Inferior parietal cortex (tissue), 1 donor: ENCODE measurements at regions not wholly inside any gene's neighbourhood (a gene's known extent, or its start where the extent isn't known, plus 50 kb on each side); places are given as distances from the start of the nearest gene placed in this dataset.

Source experiments
- DNase-seq: peaks from one replicate; pipeline ENCODE4 v3.0.0-alpha.2; 2016; ENCODE audit errors: extremely low spot score

DNA sequence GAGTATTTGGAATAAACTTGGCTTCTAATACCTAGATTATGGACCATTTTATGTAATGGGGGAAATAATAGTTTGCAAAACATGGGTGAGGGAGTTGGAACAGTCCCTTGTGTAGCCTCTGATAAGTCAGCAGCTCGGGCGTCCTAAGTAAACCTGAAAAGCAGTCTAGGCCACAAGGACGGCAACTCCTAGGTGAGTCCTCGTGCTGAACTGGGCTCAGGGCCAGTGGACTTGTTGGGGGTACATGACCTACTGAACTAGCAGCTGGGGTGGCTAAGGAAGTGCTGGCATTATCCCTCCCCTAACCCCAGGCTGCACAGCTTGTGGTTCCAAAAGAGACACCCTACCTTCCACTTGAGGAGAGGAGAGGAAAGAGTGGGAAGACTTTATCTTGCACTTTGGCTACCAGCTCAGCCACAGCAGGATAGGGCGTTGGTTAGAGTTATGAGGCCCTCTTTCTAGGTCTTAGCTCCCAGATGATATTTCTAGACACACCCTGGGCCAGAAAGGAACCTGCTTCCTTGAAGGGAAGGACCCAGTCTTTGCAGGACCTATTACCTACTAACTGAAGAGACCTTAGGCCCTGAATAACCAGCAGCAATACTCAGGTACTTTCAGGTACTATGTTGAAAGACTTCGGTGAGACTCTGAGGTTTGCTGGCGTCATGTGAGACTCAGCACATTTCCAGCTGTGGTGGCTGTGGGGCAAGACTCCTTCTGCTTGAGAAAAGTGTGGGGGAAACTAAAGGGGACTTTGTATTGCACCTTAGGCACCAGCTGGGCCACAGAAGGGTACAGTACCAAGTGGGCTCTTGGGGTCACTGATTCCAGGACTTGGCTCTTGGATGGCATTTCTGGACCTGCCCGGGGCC lies 71.0 kb downstream of the AQP4 start:
- no peak for DNase-seq

DNA sequence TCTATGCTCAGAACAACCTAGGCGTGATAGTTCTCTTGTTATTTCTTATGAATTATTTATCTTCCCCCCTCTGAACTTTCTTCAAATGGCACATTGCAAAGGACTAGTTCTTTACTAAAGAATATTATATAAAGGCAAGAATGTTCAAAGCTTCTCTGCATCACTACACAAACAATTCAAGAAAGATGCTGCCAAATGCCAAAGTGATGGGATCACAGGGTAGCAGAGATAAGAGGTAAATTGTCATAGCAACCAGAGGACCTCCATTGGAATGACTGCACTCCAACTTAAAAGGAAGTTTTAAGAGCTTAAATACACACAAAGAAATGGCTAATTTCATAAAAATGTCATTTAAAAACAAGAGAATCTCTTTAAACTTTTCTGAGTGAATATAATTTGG lies 72.8 kb downstream of the AQP4 start:
- DNase-seq, result no peak

DNA sequence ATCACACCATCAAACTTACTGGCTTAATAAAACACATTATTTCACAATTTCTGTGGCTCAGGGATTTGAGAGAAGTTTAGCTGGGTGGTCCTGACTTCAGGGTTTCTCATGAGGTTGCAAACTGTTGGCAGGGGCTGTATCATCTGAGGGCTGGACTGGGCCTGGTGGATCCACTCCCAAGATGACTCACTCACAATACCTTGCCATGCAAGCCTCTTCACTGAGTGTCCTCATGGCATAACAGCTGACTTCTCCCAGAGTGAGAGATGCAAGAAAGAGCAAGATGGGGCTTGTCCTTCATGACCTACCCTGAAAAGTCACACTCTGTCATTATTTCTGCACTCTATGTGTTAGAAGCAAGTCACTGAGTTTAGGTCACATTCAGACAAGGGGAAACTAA lies 73.8 kb downstream of the AQP4 start:
- DNase-seq, result no peak

DNA sequence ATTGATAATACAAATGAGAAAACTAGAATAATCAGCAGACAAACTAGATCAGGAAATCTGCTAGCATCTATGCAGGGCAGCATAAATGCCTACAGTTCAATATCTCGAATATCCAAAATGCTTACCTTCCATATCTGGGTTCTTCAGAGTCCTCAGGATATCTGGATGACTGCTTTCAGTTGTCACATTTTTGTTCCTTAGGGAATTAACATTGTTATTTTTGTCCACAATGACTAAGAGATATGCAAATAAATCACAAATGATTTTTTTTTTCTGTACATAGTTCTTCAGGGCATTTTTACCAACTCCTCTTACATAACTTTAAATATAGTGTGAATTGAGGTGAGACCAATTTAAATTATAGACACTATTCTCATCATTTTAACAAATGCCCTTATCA lies 80.9 kb downstream of the AQP4 start:
- DNase-seq, result no peak

DNA sequence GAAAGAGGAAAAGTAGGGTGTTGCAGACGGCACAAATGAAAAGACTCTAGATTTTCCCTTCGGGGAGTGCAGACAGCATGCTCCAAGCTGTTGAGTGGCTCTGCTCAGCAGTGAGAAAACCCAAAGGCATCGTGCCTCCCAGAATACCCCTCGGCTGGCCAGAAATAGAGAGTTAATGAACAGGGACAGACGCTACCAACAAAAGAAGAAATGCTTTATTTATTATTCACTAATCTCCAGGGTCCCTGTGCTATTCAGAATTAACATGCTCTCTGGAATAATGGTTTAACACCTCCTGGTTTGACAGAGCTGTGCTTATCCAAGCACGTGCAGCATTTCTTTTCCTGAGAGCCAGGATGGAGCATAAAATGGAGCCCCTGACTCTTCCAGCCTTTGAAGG lies 82.3 kb downstream of the AQP4 start:
- no peak for DNase-seq

DNA sequence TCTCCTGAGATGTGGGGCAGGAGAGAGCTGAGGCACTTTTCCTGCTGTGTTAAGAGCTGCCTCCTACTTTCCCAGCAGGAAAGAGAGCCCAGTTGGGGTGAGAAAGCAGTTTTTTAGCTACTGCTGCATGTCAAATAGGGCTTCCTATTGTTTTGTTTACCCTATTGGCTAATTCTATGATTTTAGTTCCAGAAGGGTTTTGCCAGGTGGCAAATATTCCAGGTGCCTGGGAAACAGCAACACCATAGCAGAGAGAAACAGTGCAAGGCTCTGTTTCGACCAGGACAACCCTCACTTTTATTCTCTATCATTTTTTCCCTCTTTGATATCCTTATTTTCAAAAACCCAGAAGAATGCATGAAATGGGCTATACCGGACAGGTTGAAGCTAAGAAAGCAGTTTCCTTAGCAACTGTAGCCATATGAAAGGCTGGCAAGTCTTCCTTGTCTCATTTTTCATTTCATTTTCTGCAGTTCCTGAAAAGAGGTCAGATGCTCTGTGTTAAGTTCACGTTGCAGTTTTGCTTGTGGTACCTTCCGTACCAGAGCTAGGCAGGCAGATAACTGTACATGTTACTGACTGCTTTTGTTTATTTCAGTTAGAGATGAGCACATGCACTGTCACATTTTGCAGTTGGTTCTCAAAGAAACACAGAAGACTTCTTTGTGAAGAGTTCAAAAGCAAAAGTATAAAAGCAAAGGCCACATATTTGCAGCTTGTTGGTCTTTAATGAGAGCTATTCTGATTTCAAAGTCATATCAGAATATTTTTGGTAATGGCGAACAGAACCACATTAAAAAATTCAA lies 84.8 kb downstream of the AQP4 start:
- no peak for DNase-seq

DNA sequence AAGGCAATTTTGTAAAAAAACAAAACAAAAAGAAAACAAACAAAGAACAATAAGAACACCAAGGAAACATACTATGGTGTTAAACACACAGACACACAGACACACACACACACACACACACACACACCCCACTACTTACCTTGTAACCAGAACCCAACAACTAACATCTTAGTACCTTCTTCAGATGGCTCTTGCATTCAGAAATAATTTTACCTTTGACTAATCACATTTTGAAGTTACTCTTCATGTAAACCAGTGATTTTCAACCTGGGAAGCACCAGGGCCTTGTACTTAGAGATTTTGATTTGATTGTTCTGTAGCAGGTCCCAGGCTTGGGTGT lies 87.5 kb downstream of the AQP4 start:
- no peak for DNase-seq

DNA sequence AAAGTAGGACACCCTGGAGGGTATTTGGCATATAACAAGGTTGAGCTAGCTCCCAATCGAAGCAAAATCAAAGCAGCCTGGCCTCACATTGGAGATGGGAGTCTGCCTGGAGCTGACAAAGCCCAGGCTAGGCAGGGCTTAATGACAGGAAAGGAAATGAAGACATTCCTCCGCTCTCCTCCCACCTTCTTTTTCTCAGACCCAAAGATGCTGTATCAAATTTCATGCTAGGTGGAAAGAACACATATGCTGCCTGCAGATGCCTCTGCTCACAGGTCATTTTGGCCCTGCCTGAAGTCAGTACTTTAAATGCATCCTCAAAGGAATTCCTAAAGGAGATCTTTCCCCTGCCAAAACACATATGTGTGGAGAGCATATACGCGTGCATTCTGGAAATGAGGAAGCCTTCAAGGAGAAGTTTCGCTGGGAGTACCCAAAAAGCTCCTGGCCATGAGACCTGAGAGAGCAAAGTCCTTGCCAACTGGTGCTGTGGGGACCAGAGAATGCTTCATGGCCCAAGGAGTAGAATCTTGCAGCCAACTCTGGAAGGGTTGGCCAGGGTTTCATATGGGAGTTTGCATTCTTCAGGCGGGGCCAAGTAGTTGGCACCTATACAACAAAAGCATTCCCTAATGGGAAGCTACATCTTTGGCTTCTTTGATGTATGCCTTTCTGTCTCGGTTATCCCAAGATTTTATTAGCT lies 88.0 kb downstream of the AQP4 start:
- DNase-seq, result peak; percentile 26

DNA sequence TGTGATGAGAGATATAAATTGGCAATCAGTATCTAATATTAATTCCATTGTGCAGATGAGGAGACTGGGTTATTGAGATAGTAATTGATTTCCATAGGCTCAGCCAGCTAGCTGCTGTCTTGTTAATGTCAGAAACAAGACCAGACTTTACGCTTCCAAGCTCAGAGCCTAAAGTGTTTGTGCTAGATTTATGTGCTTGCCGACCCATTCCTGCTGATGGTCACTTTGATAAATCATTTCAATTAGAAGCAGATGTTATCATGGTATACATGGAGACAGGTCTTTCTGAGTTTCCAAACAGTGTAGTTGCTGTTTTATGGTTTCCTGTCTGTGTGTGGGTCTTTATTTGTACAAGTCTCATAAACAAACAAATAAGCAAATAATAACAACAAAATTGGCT lies 92.8 kb downstream of the AQP4 start:
- DNase-seq, result no peak

DNA sequence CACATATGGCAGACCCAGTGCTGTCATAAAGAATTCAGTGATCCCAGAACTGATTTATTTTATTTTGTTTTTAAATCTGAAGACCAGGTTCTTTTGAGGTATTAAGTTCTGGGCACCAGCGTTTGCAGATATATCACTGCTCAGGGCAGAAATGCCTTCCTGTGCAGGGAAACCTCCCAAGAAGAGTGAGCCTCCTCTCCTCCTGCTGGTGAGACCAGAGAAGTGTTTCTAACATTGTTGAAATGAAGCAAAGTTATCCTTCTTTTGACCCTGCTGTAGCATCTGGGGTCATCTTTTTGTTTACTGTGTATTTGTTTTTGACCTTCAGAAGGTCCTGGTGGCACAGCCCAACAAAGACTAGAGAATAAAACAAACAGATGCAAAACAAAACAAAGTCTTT lies 94.0 kb downstream of the AQP4 start:
- DNase-seq, result no peak

DNA sequence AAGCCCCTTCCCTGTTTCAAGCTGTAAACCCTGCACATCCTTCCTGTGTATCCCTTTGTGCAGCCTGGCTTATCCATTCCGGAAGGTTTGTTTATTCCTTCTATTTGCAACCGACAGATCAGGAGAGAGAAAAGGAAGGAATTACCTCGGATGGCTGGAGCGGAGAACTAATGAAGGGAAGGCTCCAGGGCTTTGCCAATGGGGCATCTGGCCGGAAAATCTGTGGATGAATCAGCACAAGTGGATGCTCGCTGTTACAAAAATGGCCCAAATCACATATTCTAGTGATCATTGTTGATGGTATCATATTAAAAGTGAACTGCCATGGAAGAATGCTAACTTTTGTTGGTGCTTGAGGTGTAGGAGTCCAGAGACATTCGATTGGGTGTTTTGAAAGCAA lies 97.1 kb downstream of the AQP4 start:
- DNase-seq, result no peak

DNA sequence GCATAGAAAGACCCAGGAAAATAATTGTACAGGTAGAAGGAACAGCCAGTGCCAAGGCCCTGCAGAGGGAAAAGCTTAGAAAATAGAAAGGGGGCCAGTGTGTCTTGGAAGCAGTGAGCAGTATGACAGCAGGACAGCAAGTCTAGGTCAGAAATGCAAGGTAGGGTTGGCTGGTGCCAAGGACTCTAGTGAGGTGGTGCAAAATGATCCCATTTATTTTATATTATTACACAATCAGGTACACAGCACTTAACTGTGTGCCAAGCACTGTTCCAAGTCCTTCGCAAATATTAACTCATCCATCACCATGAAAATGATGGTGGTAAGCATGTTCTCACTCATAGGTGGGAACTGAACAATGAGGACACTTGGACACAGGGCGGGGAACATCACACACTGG lies 100.0 kb downstream of the AQP4 start:
- no peak for DNase-seq

DNA sequence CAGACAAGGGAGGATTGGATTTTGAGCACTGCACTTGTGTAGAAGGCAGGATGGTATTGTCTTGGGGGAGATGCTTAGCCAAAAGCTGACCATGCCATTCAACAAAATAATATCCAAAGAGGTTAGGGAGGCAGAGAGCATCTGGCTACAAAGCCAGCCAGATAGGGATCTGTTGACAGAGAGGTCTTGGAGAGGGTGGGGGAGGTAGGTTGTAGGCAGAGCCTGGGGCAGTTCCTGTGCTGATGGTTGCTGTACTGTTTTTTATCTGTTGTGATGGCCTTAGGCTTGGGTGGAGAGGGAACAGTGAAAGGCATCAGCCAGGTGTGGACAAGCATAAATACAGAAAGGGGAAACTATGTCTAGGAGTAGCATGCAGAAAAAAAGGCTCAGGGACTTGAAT lies 100.9 kb downstream of the AQP4 start:
- DNase-seq, result no peak

DNA sequence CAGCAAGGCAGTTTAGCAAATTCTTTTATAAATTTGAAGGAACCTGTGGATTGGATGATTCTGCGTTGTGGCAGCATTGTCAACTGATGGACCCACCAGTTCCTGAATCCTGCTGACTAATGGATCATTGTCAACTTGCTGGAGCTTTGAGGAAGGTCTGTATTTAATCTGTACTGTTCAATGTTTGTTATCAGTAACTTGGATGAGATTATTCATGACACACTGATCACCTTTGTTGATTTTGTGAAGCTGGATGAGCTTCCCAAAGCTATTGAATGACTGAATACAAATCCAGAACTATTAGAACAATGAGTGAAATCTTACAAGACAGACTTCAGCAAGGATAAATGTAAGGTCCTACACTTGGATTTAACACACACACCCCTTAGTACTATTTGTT lies 101.3 kb downstream of the AQP4 start:
- DNase-seq, result no peak

DNA sequence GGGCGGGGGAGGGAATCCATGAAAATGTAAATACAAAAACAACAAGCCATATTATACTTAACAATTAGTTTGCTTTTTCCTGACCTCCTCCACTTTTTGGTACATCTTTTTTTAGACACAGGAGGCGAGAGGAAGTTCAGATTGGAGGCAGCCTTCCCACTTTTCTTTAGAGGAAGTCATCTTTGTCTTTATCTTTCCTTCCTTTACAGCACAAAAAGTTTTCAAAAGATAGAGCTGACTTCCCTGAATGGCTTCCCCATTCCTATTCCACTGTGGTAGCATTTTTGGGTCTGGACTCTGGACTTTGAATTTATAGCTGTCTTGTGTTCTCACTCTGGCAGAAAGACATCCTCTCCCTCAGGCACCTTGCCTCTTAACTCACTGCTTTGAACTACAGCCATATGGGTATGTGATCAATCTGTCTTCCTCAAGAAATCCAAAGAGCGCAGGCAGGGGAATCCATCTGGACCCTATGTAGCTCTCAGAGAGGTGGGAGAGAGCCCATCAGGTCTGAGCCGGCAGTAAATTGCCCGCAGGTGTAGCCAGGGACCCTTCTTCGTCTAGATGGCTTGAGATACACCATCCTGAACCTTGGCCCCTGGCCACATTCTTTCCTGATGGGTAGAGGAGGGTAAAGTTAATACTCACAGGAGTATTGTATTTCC lies 101.9 kb downstream of the AQP4 start:
- DNase-seq, result no peak

DNA sequence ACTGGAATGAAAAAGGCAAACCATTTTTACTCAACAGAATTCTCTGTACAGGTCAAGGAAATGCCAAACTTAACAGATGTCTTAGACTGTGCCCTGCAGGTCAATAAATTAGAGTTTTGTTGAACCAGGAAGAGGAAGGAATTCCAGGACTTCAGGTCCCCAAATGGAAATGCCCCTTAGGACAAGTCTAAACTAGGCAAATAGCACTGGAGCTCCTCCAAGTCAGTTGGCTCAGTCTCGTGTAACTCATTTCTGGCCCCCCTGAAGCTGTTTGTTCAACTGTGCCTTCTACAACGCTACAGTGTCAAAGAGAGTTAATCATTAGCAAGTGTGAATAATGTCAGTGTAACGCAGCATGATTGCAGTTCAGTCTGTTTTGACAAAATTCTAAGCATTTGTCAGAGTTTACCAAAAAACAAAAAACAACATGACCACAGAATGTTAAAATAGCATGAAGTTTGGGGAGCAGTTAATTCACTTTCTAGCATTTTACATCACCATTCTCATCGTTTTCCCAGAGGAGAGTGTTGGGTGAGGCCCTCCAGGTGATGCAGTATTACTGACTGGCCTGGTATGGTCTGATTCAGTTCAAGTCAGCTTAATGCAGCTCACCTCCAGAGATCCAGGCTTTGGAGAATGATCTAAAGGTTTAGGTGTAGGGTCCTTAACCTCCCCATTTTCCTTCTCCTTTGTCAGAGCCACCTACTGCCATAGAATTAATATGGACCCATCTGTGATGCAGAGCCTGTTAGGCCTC lies 108.1 kb downstream of the AQP4 start:
- DNase-seq, result no peak

DNA sequence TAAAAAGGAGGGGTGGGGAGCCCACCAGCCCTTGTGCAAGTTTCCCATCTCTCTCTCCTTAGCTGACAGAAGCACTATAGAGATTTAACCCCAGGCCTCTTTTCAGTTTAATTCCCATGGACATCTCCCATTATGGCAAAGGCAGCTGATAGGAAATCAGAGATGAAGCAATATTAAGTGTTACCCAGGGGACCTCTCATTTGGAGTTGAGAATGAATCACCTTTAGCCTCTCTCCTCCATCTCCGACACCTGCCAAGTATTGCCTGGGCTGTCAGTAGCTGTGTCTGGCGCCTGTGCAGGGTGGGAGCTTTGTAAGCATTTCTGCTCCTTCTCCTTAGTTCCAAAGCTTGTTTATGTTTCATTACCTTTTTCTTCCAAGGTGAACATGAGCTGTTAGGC lies 109.0 kb downstream of the AQP4 start:
- no peak for DNase-seq

DNA sequence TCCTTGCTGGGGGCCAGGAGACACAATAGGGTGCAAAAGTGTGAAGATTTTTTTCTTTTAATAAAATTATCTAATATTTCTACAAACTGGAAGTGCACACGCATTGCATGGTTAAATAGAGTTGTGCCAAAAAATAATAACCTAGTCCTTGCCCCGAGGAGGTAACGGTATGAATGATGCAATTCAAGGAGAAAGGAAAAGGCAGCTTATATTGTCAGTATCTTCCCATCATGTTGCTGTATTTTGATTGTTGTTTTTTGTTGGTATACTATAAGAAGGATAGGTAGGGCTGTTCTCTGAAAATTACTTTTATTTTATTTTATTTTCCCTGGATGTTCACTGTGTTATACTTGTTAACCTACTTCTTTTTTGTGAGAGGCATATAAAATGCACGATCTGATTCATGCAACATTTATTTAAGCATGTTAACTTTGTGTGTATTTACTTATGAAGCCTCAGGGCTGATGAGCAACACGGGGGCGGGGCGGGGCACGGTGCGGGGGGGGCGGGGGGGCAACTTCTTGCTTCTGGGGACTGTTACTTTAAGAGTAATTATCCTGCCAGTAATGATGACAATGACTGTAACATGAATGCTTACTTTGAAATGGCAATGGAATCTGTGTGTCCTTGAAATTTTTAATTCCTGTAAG lies 118.6 kb downstream of the AQP4 start:
- DNase-seq, result no peak

DNA sequence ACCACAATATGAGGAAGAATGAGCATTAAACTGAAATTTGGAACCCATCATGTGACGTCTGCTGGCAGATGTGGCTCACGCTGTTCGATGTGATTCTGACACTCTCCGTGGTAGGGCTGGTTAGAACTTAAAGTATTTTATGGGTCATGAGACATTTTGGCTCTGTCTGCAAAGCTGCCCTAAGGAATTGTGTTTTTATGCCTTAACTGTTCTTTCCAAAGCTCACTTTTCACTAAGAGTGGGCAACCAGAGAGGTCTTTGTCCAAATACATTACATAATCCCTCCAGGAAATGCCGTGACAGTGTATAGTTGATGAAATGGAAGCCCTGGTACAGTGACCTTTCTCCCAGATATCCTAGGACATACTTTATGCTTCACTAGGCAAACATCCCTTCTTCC lies 119.1 kb downstream of the AQP4 start:
- DNase-seq, result no peak

DNA sequence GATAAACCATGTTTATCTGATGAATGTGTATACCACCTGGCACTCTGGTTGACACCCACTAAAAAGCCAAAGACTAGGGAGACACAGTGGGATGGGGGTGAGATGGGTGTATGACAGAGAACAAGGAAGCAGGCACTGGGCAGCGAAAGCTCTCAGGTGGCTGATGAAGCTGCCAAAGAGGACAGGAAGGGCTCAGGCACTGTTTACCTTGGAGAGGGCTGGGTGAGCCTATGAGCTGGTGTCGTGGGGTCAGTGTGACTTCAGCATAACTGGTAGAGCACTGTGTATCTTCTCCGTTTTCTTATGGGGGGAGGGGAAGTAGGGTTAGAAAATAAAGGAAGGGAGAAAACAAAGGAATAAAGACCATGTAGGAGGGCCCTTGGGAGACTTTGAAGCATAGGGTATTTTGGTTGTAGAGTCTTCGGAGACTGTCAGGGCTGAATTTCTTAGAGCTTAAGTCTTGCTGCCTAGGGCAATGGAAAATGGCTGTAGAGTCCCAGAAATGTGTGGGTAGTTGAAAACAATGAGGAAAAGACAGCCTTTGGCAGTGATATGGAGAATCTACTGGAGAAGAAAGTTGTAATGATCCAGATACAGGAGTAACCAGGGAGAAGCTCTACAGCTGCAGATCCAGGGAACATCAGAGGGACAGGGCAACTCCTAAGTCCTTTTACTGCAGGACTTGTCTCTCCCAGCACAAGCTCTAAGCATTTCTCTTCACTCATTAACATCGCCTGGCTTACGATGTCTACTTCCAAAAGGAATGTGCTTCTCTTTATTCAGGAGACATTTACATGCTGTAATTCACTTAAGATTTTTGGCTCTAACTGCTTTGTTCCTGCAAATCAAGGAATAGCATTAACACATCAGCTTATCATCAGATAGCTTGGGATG lies 120.0 kb downstream of the AQP4 start:
- no peak for DNase-seq
